H9 (cell line): ENCODE measurements at regions not wholly inside any gene's neighbourhood (a gene's known extent, or its start where the extent isn't known, plus 50 kb on each side); places are given as distances from the start of the nearest gene placed in this dataset.

ENCODE experiments used
- DNase-seq: peaks from one replicate; pipeline ENCODE4 v3.0.0-alpha.2; 2017
- H2AFZ ChIP-seq: one replicate; pipeline ENCODE4 v1.6.1; 2013; ENCODE audit warnings: mild to moderate bottlenecking, low read length, control low read depth, moderate library complexity
- H2AK5ac ChIP-seq: 2 replicates; pipeline ENCODE4 v1.6.1; 2013; ENCODE audit warnings: low read length, control low read depth, mixed read lengths; ENCODE audit not compliant: insufficient read length
- H2BK120ac ChIP-seq: one replicate; pipeline ENCODE4 v1.6.1; 2013; ENCODE audit warnings: low read depth, mild to moderate bottlenecking, low read length, control low read depth, inconsistent platforms; ENCODE audit not compliant: poor library complexity, severe bottlenecking
- H2BK12ac ChIP-seq: 2 replicates; pipeline ENCODE4 v1.6.1; 2013; ENCODE audit warnings: low read length, control low read depth, mixed read lengths, low read depth; ENCODE audit not compliant: insufficient read length
- H2BK15ac ChIP-seq: 2 replicates; pipeline ENCODE4 v1.6.1; 2013; ENCODE audit warnings: low read depth, low read length, control low read depth
- H2BK20ac ChIP-seq: one replicate; pipeline ENCODE4 v1.6.1; 2013; ENCODE audit warnings: low read depth, mild to moderate bottlenecking, low read length, control low read depth, inconsistent platforms; ENCODE audit not compliant: poor library complexity, severe bottlenecking
- H2BK5ac ChIP-seq: 2 replicates; pipeline ENCODE4 v1.6.1; 2013; ENCODE audit warnings: low read length, control low read depth, mixed read lengths; ENCODE audit not compliant: insufficient read length
- H3K14ac ChIP-seq: 2 replicates; pipeline ENCODE4 v1.6.1; 2013; ENCODE audit warnings: low read length, control low read depth; ENCODE audit not compliant: insufficient read depth
- H3K18ac ChIP-seq: 2 replicates; pipeline ENCODE4 v1.6.1; 2013; ENCODE audit warnings: low read depth, mild to moderate bottlenecking, mixed read lengths, low read length, control low read depth; ENCODE audit not compliant: insufficient read length
- H3K23ac ChIP-seq: 2 replicates; pipeline ENCODE4 v1.6.1; 2013; ENCODE audit warnings: low read length, control low read depth, mixed read lengths, low read depth; ENCODE audit not compliant: insufficient read length
- H3K23me2 ChIP-seq: 2 replicates; pipeline ENCODE4 v1.6.1; 2013; ENCODE audit warnings: low read depth, mild to moderate bottlenecking, mixed read lengths, low read length, control low read depth; ENCODE audit not compliant: insufficient read length, poor library complexity, severe bottlenecking
- H3K27ac ChIP-seq: 2 replicates; pipeline ENCODE4 v1.5.1; 2013; ENCODE audit warnings: low read length, control low read depth, mixed read lengths, low read depth; ENCODE audit not compliant: insufficient read length
- H3K27me3 ChIP-seq: 2 replicates; pipeline ENCODE4 v1.6.1; 2013; ENCODE audit warnings: low read length, control low read depth, inconsistent platforms; ENCODE audit not compliant: insufficient read depth
- H3K4ac ChIP-seq: 2 replicates; pipeline ENCODE4 v1.6.1; 2013; ENCODE audit warnings: low read depth, mild to moderate bottlenecking, control low read depth, inconsistent platforms, low read length, moderate library complexity
- H3K4me1 ChIP-seq: 2 replicates; pipeline ENCODE4 v1.6.1; 2013; ENCODE audit warnings: low read length, control low read depth, inconsistent platforms; ENCODE audit not compliant: insufficient read depth
- H3K4me2 ChIP-seq: 2 replicates; pipeline ENCODE4 v1.6.1; 2013; ENCODE audit warnings: low read length, control low read depth, mixed read lengths; ENCODE audit not compliant: insufficient read length, insufficient read depth
- H3K56ac ChIP-seq: 2 replicates; pipeline ENCODE4 v1.6.1; 2013; ENCODE audit warnings: low read depth, mild to moderate bottlenecking, mixed read lengths, low read length, control low read depth; ENCODE audit not compliant: insufficient read length
- H3K79me1 ChIP-seq: 2 replicates; pipeline ENCODE4 v1.6.1; 2013; ENCODE audit warnings: low read depth, mild to moderate bottlenecking, moderate library complexity, low read length, control low read depth, inconsistent platforms; ENCODE audit not compliant: insufficient read depth, poor library complexity, severe bottlenecking
- H3K79me2 ChIP-seq: 2 replicates; pipeline ENCODE4 v1.6.1; 2013; ENCODE audit warnings: low read length, control low read depth, inconsistent platforms; ENCODE audit not compliant: insufficient read depth
- H3K9ac ChIP-seq: 2 replicates; pipeline ENCODE4 v1.6.1; 2013; ENCODE audit warnings: low read length, control low read depth, mixed read lengths; ENCODE audit not compliant: insufficient read length; ENCODE audit errors: extremely low read depth
- H3K9me3 ChIP-seq: one replicate; pipeline ENCODE4 v1.6.1; 2013; ENCODE audit warnings: low read depth, low read length, inconsistent platforms; ENCODE audit not compliant: control insufficient read depth
- H3T11ph ChIP-seq: one replicate; pipeline ENCODE4 v1.6.1; 2013; ENCODE audit warnings: mild to moderate bottlenecking, low read length, control low read depth, inconsistent platforms
- H4K20me1 ChIP-seq: one replicate; pipeline ENCODE4 v1.6.1; 2013; ENCODE audit not compliant: control insufficient read depth, insufficient read length, insufficient read depth
- H4K5ac ChIP-seq: 2 replicates; pipeline ENCODE4 v1.6.1; 2013; ENCODE audit warnings: low read depth, mild to moderate bottlenecking, mixed read lengths, low read length, control low read depth; ENCODE audit not compliant: insufficient read length
- H4K8ac ChIP-seq: replicated peaks from 2 replicates; pipeline ENCODE4 v1.6.1; 2013; ENCODE audit warnings: low read length, control low read depth, mixed read lengths, low read depth; ENCODE audit not compliant: insufficient read length
- H4K91ac ChIP-seq: 2 replicates; pipeline ENCODE4 v1.6.1; 2013; ENCODE audit warnings: low read depth, mild to moderate bottlenecking, moderate library complexity, mixed read lengths, low read length, control low read depth; ENCODE audit not compliant: insufficient read length
- H3K27ac Mint-ChIP-seq, 3 experiments: 2 replicates in 2 of 3; 3 replicates in 1 of 3; pipeline ENCODE4 v1.8.0; 2020 to 2021; ENCODE audit warnings: mixed read lengths in 3 of 3, mild to moderate bottlenecking in 1 of 3, moderate library complexity in 1 of 3
- H3K27me3 Mint-ChIP-seq: 2 replicates; pipeline ENCODE4 v1.8.0; 2021; ENCODE audit warnings: low read depth, mild to moderate bottlenecking, moderate library complexity, mixed read lengths
- H3K36me3 Mint-ChIP-seq, 3 experiments: 2 replicates in 2 of 3; 3 replicates in 1 of 3; pipeline ENCODE4 v1.8.0; 2020 to 2021; ENCODE audit warnings: low read depth in 3 of 3, mixed read lengths in 3 of 3; ENCODE audit not compliant: insufficient read depth in 1 of 3
- H3K4me1 Mint-ChIP-seq, 2 experiments: 2 replicates each; pipeline ENCODE4 v1.8.0; 2020; ENCODE audit warnings: mixed read lengths in 2 of 2
- H3K4me3 Mint-ChIP-seq, 2 experiments: 2 replicates in 1 of 2; 3 replicates in 1 of 2; pipeline ENCODE4 v1.8.0; 2020 to 2021; ENCODE audit warnings: mild to moderate bottlenecking in 2 of 2, mixed read lengths in 2 of 2, moderate library complexity in 1 of 2
- H3K9me3 Mint-ChIP-seq, 2 experiments: 2 replicates in 1 of 2; 3 replicates in 1 of 2; pipeline ENCODE4 v1.8.0; 2020; ENCODE audit warnings: mild to moderate bottlenecking in 2 of 2, mixed read lengths in 2 of 2, moderate library complexity in 1 of 2
- WGBS: extraction: QIAGEN DNeasy Blood & Tissue Kit; methylation state at CpG from one replicate; pipeline ENCODE4 v1.1.7; 2013; ENCODE audit warnings: missing lambda C conversion rate, low lambda C conversion rate, mixed read lengths; ENCODE audit not compliant: insufficient read length; ENCODE audit errors: extremely low coverage; 5-methylcytosine and 5-hydroxymethylcytosine counted together
- TF ChIP-seq, protein P1 (sequence below): fragments of 200-600 bp; sonication (generic); conservative IDR thresholded peaks from 3 replicates; pipeline ENCODE4 v1.8.0; 2021; ENCODE audit warnings: antibody characterized with exemption, mild to moderate bottlenecking

- Mint-ChIP-seq H3K27me3 (no peaks in the 10 kb centered on the region), H3K4me3 (no peak overlapping the region), H3K9me3 (peaks cover 0 to 2% of the 10 kb centered on the region in 2 experiments; a peak in 1 of 5 replicates), H3K36me3 (no peaks in the 10 kb centered on the region), H3K4me1 (no peaks in the 10 kb centered on the region), H3K27ac (no peak overlapping the region)
- Histone ChIP-seq H4K5ac (no peak overlapping the region), H3T11ph (no peak overlapping the region), H4K8ac (no peak overlapping the region), H3K18ac (no peak overlapping the region), H2BK5ac (no peak overlapping the region), H2BK15ac (no peak overlapping the region), H4K20me1 (no peaks in the 10 kb centered on the region), H4K91ac (no peak overlapping the region), H3K79me2 (no peaks in the 10 kb centered on the region), H3K79me1 (no peaks in the 10 kb centered on the region), H3K23me2 (no peaks in the 10 kb centered on the region), H2AK5ac (no peak overlapping the region), H2BK20ac (no peak overlapping the region), H2BK12ac (no peak overlapping the region), H3K27me3 (no peaks in the 10 kb centered on the region), H2BK120ac (no peak overlapping the region), H3K4ac (no peak overlapping the region), H2AFZ (no peak overlapping the region), H3K27ac (no peak overlapping the region), H3K23ac (no peak overlapping the region), H3K14ac (no peak overlapping the region), H3K4me1 (no peaks in the 10 kb centered on the region), H3K9me3 (no peaks in the 10 kb centered on the region), H3K9ac (no peak overlapping the region), H3K4me2 (no peak overlapping the region), H3K56ac (no peak overlapping the region)
- WGBS, result no CpG with 5 or more reads among the region's 2 CpGs
- no peak for DNase-seq
- TF ChIP-seq, protein P1, sequence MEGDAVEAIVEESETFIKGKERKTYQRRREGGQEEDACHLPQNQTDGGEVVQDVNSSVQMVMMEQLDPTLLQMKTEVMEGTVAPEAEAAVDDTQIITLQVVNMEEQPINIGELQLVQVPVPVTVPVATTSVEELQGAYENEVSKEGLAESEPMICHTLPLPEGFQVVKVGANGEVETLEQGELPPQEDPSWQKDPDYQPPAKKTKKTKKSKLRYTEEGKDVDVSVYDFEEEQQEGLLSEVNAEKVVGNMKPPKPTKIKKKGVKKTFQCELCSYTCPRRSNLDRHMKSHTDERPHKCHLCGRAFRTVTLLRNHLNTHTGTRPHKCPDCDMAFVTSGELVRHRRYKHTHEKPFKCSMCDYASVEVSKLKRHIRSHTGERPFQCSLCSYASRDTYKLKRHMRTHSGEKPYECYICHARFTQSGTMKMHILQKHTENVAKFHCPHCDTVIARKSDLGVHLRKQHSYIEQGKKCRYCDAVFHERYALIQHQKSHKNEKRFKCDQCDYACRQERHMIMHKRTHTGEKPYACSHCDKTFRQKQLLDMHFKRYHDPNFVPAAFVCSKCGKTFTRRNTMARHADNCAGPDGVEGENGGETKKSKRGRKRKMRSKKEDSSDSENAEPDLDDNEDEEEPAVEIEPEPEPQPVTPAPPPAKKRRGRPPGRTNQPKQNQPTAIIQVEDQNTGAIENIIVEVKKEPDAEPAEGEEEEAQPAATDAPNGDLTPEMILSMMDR, result no peak
Measured at GRCh38 chr6:134810402-134810801, 139.5 kb downstream of the ALDH8A1 start.
